ENCODE measurements at regions not wholly inside any gene's neighbourhood (a gene's known extent, or its start where the extent isn't known, plus 50 kb on each side); places are given as distances from the start of the nearest gene placed in this dataset.

- no peak for TF ChIP-seq CTCF (conservative IDR thresholded peaks at IDR 0.05; ENCODE audit: low read depth, low read length)
- TF ChIP-seq EZH2 (IDR thresholded peaks at IDR 0.05; ENCODE audit: borderline replicate concordance, low read depth, low read length, poor library complexity, severe bottlenecking): no peak
These were observed 146.4 kb upstream of the FOXN3 start for GRCh38 chr14:89563471-89563870.
